HG03280 (cell line): ENCODE measurements at regions not wholly inside any gene's neighbourhood (a gene's known extent, or its start where the extent isn't known, plus 50 kb on each side); places are given as distances from the start of the nearest gene placed in this dataset.

Experiments used
- ATAC-seq: cut with Tn5 transposase; IDR thresholded peaks from one replicate; pipeline ENCODE4 v1.9.1; 2021; ENCODE audit warnings: mild to moderate bottlenecking, moderate library complexity; ENCODE audit not compliant: unreplicated experiment

DNA sequence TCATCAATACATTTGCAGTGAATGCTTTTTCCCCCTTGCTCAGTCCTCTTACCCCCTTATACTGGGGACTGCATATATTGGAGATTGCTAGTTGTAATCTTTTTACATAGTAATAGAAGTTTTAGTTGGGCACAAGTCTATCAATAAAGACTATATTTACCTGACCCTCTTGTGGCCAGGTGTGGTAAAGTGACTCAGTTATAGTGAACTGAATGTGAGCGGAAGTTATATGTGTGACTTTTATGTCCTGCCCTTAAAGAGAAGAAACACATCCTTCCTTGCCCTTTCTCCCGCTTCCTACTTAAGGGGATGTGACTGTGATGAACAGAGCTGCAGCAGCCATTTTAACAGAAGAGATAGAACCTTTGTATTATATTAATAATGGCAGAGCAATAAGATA lies 362.0 kb downstream of the METTL15 start:
- ATAC-seq = no peak

DNA sequence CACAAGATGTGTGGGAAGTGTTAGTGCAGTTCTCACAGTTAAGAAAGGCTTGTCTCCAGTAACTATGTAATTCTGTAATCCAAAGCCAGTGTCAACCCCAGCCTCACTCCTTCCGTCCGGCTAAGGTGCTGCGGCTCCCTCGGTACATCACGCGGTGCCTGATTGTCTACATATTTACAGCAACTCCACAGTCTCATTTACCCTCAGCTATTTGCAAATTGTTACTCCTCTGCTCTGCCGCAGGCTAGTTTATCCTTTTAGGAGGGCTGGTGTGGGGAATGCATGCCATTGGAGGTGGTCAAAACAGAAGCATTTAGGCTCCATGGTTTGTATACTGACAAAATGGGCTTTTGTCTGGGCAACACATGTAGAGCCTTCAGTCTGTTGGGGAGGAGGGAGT lies 358.3 kb downstream of the METTL15 start:
- ATAC-seq = no peak

DNA sequence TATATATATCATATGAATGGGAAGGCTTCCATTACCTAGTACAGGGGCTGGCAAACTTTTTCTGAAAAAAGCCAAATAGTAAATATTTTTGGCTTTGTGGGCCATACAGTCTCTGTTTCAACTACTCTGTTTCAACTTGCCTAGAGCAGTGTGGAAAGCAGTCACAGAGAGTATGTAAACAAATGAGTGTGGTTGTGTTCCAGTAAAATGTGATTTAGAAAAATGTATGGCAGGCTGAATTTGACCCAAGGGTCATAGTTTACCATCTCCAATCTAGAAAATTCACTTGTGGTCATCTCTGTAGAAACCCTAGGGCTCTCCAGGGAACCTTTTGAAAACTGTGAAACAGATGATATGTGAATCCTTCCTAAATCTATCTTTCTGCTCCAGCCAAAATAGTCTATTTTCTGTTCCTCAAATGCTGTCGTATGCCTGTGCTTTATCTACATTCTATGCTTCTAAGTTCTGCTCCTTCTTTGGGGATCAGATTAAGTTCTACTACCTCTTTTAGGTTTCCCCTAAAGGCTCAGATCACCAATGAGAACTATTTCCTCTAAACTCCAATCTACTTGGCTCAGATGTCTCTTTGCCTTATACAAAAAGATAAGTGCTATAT lies 356.2 kb downstream of the METTL15 start:
- no peak for ATAC-seq

DNA sequence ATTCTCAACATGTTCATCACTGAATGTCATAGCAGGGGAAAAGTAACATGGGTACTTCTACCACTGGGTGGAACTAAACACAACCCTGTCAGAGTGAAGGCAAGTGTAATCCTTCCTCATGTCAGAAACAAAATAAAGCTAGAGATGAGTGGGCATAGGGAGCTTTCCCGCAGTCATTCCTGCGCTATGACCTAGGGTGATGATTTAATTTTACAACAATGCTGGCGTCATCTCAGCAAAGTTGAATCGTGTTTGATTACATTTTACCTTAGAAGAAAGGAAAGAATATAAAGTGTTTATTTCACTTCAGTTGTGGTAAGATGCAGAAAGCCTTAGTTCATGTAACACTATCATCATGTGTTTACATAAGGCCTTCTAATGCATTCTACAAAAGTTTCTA lies 355.6 kb downstream of the METTL15 start:
- no peak for ATAC-seq

DNA sequence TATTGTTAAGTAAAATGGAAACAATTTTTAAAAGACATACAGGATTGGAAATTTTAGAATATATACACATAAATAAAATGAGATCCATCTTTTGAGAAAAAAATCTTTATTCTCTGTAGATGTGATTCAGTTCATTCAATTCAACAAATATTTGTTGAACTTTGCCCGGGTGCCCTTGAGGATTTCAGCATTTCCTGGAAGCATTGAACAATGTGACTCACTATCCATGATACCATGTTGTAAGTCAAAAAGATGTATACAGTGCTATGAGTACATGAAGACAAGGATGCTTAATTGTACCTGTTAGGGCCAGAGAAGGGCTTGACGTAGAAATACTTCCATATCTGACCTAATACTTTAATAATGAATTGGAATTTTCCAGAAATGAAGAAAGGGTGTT lies 353.7 kb downstream of the METTL15 start:
- ATAC-seq = no peak

DNA sequence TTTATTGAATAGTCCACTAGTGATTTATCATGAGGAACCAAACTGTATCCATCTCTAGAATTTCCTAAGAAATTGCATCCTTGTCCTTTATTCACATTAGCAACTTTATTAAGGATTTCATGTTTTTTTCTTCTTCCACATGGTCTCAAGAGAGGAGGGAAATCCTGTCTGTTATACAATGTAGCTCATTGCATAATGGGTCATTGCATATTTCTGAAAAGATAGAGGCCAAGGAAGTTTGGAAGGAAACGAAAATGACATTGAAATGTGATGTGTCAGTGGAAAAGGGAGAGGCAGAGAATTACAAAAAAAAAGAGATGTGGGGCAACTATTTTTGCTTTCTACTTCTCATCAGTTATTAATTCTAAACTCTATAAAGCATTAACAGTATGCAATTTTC lies 353.1 kb downstream of the METTL15 start:
- ATAC-seq = no peak

DNA sequence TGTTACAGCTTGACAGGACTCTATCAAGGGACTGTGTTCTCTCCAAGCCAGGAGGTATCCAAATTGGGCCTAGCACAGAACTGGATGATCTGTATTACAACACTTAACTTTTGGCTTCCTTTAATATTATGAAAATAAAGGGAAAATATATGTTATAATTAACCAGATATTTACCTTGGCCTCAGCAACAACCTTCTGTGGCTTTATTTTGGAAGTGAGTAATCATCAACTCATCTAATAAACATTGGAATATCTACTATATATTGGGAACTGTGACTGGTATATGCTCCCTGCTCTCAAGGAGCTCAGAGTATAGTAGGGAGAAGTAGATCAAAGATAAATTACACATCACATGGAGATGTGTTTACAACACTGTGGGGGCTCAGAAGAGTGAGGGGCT lies 352.2 kb downstream of the METTL15 start:
- no peak for ATAC-seq

DNA sequence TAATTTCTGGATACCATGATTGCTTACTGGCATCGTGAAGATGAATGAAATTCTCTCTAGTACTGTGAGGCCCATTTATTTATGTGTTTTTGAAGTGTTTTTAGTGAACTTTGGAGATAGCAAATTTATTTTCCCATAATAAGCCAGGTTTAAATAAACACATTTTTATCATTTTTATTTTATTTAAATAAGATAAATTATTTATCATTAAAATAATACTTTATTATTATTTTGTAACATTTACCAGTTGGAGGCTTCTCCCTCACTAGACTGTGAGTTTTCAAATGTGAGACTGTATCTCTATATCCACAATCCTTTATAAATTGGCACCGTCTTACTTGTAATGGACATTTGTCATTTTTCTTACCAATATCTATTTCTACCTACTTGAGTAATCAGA lies 351.7 kb downstream of the METTL15 start:
- no peak for ATAC-seq

DNA sequence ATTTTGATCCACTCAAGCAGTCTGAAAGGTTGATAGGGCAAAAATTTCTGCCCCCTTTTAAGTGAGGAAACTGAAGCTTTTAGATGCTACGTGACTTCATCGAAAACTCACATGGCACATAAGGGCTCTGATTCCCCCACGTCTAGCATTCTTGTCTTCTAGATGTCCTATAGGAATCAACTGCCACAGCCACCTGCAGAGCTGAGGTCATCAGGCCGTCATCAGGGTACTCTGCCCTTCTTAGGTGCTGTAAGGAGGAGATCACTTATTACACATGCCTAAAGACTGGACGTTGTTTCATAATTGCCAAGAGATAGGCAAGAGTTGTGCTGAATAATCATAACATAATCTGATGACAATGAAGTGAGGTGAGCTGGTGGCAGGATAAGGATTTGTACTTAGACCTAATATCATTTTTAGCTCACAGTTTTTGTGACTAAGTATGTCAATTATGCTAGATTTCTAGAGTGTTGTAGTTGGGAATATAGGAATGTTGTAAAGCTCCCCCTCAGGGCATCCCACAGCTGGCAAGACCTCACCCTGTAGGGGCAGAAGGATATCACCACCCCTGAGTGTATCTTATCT lies 349.4 kb downstream of the METTL15 start:
- ATAC-seq = no peak

DNA sequence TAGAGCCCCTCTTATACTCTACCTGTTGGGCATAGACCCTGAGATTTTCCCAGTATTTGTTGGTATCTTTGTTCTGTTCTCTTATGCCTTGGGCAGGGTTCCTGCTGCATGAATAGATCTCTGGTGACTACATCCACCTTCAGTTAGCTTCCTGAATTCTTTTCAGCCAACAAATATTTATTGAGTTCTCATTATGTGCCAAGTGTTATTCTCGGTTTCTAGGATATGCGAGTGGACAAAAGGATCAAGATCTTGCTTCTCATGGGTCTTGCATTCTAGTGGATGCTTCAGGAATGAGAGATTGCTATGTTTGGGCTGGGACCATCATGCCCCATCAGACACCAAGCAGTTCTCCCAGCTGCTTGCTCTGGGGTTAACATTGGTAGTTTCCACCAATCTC lies 340.0 kb downstream of the METTL15 start:
- ATAC-seq = no peak

DNA sequence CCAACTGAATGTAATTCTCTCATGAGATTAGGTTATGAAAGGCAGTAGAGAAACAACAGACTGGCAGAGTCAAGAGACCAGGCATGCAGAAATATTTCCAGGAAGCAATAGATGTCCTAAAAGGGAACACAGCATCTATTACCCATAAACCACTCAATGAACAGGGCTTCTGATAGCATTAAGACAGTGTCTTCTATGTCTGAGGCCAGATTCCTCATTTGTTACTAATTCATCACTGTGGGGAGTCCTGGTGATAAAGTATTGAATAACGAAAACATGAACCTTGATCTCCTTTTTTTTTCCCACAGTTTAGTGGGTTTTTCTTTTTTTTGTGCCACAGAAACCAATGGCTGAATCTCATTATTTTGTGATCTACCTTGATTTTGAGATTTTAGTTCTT lies 339.0 kb downstream of the METTL15 start:
- ATAC-seq = no peak

DNA sequence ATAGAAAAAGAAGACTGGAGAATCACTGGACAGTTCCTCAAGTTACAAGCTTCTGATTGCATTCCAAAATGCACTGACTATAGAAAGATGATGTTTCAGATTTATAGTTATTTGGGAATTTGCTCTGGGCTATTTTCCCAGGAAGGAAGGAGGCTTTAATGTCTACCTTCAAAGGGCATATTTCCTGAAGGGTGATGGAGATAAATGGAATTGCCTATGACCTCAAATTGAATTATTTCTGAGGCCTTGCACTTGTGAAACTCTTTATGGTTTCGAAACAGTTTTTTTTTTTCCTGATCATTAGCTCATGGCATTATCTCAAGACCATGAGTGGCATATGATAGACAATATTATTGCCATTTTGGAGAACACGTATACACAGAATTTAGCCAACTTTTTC lies 333.9 kb downstream of the METTL15 start:
- no peak for ATAC-seq

DNA sequence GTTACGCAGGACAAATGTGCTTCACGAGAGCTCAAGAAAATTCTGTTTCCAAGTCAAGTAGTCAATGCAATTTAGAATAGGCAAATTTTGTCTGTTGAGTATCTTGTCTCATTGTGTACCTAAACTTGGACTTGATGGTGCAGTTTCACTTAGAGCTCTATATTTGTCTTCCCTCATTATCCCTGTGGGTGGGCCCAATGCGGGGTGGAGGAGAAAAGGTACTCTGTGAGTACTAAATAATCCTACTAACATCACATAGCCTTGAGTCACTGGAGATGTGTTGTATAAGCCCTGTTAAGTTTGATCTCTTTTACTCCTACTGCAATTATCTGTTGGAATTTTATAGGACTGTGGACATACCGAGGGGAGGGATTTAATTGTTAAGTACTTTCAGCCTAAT lies 331.2 kb downstream of the METTL15 start:
- ATAC-seq = no peak

DNA sequence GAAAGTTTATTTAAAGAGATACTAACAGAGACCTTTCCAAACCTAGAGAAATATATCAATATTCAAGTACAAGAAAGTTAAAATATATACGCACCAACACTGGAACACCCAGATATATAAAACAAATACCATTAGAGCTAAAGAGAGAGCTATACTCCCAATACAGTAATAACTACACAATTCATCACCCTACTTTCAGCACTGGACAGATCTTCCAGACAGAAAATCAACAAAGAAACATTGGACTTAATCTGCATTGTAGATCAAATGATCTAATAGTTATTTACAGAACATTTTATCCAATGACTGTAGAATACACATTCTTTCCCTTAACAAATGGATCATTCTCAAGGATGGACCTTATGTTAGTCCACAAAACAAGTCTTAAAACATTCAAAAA lies 311.9 kb downstream of the METTL15 start:
- no peak for ATAC-seq

DNA sequence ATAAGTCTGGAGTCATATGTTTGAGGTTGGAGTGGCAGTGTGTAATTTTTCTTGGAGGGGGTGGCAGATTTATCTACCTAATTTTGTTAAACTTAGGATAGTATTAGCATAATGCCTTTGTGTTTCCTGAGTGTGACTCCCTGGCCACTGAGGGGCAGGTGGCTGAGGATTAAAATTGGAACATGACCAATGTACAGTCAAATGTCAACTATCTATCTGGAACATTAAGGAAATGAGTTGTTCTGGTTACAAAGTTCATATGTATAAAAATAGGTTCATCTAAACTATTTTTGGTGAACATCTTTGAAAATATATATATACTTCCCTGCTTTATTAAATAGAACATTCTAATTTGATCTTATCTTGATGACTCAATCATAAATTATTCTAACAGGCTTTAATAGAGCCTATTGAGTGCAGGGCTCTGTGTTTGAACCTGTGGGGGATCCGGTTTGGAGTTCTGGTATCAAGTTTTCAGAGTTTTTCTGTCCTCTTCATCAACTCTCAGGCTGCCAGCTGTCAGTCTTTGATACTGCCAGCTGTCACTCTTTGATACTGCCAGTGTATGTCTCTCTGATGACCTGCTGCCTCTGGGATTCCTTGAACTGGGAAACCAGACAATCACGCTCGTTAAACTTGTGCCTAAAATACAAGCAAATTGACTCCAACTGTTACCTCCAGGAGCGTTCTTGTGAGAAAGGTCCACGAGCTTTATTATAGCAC lies 309.6 kb downstream of the METTL15 start:
- no peak for ATAC-seq

DNA sequence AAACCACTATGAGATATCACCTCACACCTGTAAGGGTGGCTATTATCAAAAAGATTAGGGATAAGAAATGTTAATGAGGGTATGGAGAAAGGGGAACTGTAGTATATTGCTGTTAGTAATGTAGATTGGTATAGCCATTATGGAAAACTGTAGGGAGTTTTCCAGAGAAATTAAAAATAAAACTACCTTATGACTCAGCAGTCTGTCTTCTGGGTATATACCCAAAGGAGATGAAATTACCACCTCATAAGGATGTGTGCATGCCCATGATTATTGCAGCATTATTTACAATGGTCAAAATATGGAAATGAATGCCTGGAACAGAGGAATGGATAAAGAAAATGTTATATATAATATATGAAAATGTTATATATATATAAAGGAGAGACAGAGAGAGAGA lies 303.8 kb downstream of the METTL15 start:
- ATAC-seq = no peak

DNA sequence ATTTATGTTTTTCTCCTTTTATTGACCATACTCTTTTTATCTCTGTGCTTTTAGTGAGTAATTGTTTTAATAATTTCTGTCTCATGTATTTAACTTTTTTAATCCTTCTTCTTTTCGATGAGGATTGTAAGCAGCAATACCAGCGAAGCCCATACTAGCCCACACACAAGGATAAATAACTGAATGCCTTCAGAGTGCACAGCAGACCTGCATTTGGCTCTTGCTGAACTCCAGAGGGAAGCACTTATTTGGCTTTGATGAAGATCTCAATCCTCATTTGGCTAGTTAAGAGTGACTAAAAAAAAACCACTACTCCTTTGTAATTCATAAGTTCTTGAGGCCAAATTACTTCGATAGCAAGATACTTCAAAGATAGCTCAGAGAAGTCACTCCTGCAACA lies 293.3 kb downstream of the METTL15 start:
- ATAC-seq = no peak

DNA sequence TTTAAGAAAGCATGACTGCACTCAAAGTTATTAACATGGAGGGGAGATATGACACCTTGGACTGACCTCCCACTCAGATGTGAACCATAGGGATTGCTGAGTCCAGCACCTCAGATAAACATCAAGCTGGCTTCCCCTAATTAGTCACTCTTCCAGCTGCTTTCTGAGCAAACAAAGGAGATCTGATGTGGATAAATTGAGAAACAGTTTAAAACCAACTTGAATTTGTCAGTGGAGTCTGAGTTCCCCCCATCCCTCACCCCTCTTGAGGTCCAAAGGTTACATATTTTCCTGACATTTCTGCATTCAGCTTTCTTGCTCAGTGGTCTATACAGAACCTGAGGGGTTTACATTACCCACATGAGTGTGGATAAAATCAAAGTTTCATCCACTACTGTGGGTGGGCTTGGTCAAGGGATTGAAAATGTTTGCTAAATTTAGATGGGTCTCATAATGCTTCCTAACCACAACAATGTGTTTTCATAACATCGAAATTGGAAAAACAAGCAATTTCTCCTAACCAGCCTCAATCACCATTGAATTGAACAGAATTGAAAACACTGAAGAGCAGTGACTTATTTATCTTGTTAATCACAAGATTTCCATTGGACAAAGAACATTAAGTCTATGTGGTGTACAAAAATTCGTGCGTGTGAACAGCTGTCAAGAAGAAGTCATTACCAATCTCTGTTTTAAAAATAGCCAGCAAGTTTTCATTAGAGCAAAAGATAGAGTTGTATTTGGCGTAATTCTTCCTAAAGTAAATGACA lies 292.3 kb downstream of the METTL15 start:
- ATAC-seq = no peak

DNA sequence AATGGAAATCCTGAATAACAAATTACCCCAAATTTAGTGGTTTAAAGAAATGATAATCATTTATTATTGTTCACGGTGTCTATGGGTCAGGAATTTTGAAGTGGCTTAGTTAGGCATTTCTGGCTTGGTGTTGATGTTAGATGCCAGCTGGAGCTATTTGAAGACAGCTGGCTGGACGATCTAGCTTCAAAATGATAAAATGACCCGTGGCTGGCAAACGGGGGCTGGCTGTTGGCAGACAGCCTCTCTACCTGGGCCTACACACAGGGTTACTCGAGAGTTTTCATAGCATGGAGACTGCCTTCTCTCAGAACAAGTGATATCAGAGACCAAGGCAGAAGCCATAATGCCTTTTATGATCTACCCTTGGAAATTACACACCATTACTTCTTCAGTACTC lies 285.2 kb downstream of the METTL15 start:
- ATAC-seq = no peak

DNA sequence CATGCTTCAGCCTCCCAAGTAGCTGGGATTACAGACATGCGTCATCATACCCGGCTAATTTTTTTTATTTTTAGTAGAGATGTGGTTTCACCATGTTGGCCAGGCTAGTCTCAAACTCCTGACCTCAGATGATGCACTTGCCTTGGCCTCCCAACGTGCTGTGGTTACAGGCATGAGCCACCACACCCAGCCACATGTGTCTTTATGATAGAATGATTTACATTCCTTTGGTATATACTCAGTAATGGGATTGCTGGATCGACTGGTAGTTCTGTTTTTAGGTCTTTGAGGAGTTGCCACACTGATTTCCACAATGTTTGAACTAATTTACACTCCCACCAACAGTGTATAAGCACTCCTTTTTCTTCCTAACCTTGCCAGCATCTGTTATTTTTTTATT lies 276.2 kb downstream of the METTL15 start:
- ATAC-seq = no peak

DNA sequence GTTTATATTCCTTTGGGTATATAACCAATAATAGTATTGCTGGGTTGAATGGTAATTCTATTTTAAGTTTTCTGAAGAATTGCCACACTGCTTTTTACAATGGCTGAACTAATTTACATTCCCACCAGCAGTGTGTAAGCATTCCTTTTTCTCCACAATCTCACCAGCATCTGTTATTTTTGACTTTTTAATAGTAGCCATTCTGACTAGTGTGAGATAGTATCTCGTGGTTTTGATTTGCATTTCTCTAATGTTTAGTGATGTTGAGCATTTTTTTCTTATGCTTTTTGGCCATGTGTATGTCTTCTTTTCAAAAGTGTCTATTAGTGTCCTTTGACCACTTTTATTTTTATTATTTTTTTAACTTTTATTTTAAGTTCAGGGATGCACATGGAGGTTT lies 275.3 kb downstream of the METTL15 start:
- ATAC-seq = no peak
